WI38 (cell line): ENCODE measurements at regions not wholly inside any gene's neighbourhood (a gene's known extent, or its start where the extent isn't known, plus 50 kb on each side); places are given as distances from the start of the nearest gene placed in this dataset.

Source experiments
- H3K4me3 ChIP-seq: 2 replicates; pipeline ENCODE4 v1.5.1; 2011; ENCODE audit warnings: low read depth, mild to moderate bottlenecking, control low read depth, low read length
- TF ChIP-seq, protein P1 (sequence below): IDR thresholded peaks from 2 replicates; pipeline ENCODE4 v1.5.1; 2012; ENCODE audit warnings: low read depth, mild to moderate bottlenecking, control low read depth, low read length

DNA sequence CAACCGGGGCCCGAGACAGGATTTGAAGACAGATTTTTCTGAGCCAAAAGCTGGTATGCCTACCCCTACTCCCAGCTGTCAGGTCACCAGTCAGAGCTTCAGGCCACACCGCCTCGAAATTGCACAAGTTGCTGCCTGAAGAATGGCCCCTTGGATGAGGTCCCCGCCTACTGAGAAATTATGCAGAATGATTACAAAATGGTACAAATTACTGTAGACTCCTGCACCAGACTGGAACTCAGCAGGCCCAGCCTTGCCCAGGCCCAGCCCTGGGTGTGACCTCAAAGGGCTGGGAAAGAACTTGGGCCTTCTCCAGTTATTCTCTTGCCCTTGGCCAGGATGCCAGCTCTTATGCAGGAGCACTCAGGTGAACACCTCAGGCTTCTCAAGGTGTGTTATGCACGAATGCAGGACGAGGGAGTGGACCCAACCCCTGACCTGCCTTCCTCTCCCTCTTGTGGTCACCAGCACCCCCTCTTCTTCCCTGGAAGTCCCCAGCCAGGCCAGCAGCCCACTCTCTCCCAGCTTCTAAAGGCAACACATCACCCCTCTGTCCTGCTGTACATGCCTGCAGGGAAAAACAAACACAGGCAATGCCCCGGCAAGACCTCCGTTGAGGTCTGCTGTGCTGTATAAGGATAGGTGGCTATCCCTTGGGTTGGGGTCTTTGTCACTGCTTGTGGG lies 88.7 kb upstream of the NAA20 start:
- TF ChIP-seq, protein P1, sequence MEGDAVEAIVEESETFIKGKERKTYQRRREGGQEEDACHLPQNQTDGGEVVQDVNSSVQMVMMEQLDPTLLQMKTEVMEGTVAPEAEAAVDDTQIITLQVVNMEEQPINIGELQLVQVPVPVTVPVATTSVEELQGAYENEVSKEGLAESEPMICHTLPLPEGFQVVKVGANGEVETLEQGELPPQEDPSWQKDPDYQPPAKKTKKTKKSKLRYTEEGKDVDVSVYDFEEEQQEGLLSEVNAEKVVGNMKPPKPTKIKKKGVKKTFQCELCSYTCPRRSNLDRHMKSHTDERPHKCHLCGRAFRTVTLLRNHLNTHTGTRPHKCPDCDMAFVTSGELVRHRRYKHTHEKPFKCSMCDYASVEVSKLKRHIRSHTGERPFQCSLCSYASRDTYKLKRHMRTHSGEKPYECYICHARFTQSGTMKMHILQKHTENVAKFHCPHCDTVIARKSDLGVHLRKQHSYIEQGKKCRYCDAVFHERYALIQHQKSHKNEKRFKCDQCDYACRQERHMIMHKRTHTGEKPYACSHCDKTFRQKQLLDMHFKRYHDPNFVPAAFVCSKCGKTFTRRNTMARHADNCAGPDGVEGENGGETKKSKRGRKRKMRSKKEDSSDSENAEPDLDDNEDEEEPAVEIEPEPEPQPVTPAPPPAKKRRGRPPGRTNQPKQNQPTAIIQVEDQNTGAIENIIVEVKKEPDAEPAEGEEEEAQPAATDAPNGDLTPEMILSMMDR: no peak
- H3K4me3 ChIP-seq: no peak overlapping the region

DNA sequence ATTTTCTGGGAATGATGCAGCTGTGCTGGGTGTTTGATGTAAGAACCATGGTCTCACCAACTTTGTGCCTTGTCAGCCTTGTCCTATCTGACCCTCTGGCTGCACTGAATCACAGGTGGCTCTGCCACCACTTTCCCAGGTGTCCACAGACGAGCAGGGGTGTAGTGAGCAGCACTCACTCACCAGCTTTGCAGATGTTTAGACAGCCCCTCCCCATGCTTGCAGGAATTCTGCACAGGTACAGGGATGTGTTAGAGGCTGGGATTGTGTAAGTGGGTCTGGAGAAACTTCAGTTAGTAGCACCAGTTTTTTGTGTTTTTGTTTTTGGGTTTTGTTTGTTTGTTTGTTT lies 88.2 kb upstream of the NAA20 start:
- H3K4me3 ChIP-seq: no peak overlapping the region
- TF ChIP-seq, protein P1: no peak

DNA sequence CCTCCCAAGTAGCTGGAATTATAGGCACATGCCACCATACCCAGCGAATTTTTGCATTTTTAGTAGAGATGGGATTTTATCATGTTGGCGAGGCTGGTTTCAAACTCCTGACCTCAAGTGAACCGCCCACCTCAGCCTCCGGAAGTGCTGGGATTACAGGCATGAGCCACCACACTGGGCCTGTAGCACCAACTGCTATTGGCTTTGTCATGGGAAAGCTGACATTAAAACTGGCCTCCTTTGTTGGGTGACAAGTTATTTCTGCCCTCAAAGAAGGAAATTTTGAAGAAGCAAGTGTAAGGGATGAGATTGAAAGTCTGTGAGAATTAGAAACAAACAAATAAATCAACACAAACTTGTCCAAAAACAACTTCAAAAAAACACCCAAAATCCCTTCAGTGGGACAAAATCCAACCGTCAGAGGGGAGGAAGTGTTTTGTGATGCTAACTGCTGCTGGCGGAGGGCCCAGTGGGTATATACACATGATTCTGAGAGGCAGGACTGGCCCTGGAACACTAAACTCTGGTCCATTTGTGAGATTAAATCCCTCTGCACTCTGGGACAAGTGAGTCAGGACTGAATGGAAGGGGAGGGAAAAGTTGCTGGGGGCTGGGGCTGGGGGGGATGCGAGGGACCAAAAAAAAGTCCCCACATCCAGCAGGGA lies 87.5 kb upstream of the NAA20 start:
- TF ChIP-seq, protein P1: no peak
- no peak overlapping the region for H3K4me3 ChIP-seq

DNA sequence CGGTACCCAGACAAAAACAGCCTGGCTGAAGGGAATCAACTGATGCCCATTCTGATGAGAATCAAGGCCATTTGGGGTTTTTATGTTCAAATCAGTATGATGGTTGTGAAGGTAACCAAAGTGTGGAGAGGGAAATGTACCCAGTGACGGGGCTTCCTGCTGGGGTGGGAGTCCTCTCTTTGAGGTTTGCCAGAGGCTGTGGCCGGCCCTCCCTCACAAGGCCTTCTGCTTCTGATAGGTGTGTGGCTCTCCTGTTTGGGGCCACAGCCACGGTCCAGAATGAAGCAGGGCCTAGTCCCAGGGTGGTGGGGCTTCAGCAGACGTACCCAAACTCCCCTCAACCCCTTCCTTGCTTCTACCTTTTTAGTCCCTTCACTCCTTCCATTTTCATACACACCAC lies 86.7 kb upstream of the NAA20 start:
- H3K4me3 ChIP-seq: no peak overlapping the region
- TF ChIP-seq, protein P1: no peak

DNA sequence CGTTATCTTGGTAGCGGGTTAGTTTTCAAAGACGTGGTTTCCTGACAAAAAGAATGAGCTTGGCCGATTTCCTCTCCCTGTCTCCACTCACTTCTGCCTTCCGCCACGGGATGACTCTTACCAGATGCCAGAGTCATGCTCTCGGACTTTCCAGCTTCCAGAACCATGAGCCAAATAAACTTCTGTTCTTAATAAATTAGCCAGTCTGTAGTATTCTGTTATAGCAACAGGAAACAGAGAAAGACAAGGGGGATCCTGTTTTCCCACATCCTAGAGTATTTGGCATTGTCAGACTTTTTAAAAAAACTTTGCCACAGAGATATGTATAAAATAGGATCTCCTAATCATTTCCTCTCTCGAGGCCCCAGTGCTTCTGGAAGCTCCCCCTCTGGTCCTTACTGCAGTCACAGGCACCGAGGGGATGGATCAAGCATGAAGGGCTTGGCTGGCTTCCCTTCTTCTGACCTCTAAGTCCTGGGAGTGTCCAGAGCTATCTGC lies 84.9 kb upstream of the NAA20 start:
- TF ChIP-seq, protein P1: no peak
- no peak overlapping the region for H3K4me3 ChIP-seq

DNA sequence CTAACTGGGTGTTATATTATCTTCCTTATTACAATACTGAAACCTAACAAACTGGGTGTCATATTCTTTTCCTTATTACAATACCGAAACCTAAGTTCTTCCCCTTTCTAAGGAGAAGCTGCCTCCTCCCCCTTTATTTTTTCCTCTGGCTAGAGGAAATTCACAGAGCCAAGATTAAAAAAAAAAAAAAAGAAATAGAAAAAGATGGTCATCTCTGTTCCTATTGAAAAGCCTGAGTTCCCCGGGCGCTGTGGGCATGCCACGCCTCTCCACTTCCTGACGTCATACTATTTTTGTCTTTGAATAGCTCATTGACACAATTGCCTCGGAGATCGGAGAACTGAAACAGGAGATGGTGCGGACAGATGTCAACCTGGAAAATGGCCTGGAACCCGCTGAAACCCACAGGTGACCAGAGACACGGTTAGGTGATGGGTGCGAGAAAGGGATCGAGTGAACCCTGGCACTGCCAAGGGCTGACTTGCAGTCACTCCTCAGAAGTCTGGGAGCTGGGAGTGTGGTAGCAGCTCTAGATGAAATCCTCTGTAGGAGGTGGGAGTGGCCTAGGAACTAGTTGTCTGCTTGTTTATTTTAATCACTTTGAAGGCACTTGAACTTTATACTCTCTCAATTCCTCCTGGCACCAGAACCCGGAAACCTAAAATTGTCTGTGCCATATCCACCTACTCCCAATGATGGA lies 82.2 kb upstream of the NAA20 start:
- TF ChIP-seq, protein P1: no peak

DNA sequence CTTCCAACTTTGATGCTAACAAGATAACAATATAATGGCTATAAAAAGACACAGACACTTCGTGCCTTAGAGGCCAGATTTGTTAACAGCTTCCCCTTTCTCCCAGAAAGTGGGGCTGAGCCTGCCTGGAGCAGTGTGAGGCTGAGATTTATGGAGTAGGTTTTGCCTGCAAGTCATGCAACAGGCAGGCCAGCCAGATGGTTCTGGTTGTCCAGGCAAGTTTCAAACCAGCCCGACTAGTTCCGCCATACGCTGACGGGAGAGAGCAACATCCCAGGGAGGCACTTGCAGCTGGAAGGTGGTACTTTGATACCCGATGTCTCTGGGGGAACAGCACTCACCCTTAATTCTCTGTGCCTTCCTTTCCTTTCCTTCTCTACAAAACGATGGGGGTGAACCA lies 81.3 kb upstream of the NAA20 start:
- TF ChIP-seq, protein P1: no peak
- H3K4me3 ChIP-seq: no peak overlapping the region

More for the DNA sequence above, 82.2 kb upstream of the NAA20 start:
- H3K4me3 ChIP-seq: no peak overlapping the region
